ENCODE measurements at regions not wholly inside any gene's neighbourhood (a gene's known extent, or its start where the extent isn't known, plus 50 kb on each side); places are given as distances from the start of the nearest gene placed in this dataset.

DNA sequence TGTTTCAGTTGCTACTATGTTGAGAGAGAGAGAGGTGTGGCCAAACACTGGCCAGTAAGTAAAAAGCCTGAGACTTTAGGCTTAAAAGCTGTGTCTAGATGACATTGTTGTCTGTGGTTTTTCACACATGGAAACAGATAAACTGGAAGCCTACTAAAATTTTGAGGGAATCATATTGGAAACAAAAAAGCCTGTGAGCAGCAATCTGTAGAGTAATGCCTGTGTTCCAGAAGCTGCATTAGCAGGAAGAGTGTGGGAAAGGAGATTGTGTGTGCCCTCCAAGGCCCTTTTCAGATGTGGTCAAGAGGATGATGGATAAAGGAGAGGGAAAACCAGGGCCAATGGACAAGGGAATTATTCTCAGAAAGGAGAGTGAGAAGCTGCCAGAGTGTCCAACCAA lies 236.3 kb upstream of the SPRED2 start:
- DNase-seq (ENCODE audit: low spot score in 2 of 2) (no peak), ATAC-seq (no peak)
- peaks cover 3% of the 10 kb centered on the region for H3K9me3 Mint-ChIP-seq
- peaks cover 9% of the 10 kb centered on the region for H3K4me1 Mint-ChIP-seq
- no peak overlapping the region for H3K27ac Mint-ChIP-seq
- H3K36me3 Mint-ChIP-seq = no peaks in the 10 kb centered on the region
- H3K4me3 Mint-ChIP-seq = no peak overlapping the region

DNA sequence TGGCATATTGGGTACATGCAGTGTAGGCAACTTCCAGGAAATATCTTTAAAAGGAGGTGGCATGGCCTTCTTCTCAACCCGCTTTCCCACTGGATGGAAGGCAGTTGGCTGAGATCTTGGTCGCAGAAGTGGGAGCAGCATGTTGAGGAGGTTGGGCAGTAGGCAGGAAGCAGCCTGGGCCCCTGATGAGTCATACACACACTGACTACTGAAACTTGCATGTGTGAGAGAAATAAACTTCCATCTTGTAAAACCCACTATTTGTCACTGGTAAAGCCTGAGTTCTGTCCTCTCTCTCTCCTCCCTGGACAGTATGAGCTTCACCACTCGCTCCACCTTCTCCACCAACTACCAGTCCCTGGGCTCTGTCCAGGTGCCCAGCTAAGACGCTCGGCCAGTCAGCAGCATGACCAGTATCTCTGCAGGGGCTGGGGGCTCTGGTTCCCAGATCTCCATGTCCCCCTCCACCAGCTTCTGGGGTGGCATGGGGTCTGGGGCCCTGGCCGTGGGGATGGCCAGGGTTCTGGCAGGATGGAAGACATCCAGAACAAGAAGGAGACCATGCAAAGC lies 233.8 kb upstream of the SPRED2 start:
- no peaks in the 10 kb centered on the region for H3K36me3 Mint-ChIP-seq
- peak; percentile 52 for ATAC-seq
- peaks cover 3% of the 10 kb centered on the region for H3K9me3 Mint-ChIP-seq
- no peak overlapping the region for H3K4me3 Mint-ChIP-seq
- no peak overlapping the region for H3K27ac Mint-ChIP-seq
- DNase-seq (ENCODE audit: low spot score in 2 of 2) = no peak
- H3K4me1 Mint-ChIP-seq = peaks cover 9% of the 10 kb centered on the region

DNA sequence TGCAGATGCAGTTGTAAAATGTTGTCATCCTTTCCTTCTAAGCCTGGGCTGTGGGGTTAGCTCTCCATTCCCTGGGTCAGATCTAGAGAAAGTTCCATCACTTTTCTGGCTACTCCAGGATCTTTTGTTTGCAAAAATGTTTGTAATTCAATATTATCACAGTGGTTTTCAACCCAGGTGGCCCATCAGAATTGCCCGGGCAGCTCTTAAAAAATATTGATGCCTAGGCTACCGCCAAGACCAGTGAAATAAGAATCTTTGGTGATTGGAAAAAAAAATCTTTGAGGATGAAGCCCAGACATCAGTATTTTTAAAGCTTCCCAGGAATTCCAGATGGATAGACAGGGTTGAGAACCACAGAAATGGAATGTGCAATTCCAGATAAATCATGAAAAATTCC lies 232.5 kb upstream of the SPRED2 start:
- ATAC-seq (no peak), DNase-seq (ENCODE audit: low spot score in 2 of 2) (no peak)
- Mint-ChIP-seq H3K27ac (no peak overlapping the region), H3K4me1 (peaks cover 9% of the 10 kb centered on the region), H3K36me3 (no peaks in the 10 kb centered on the region), H3K4me3 (no peak overlapping the region), H3K9me3 (peaks cover 3% of the 10 kb centered on the region)

DNA sequence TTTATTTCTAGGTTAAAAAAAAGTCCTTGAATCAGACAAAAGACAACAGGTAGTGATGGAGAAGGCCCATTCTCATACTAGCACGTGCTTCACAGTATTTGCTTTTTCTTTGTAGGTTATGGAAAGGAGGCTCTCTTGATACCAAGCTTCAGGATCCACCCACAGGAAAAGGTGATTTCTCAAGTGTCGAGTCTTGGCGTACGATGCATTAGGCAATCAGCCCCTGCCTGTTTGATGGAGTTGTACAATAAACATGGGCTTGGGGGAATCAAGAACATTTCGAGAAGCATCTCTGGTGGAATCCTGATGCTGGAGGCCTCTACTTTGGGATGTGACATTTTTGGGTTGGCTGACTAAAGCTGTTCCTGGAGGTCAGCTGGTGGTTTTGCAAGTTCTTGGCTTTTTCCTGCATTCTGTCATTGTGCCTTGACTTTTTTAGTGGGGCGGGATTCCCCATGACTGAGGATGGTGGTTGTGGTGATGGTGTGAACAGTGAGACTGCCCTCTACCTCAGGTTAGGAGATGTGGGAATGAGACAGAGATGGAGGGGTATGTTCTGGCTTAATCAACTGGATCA lies 231.5 kb upstream of the SPRED2 start:
- H3K4me1 Mint-ChIP-seq = peaks cover 9% of the 10 kb centered on the region
- DNase-seq (ENCODE audit: low spot score in 2 of 2) = no peak
- ATAC-seq = no peak
- H3K4me3 Mint-ChIP-seq = no peak overlapping the region
- peaks cover 3% of the 10 kb centered on the region for H3K9me3 Mint-ChIP-seq
- H3K36me3 Mint-ChIP-seq = no peaks in the 10 kb centered on the region
- H3K27ac Mint-ChIP-seq = no peak overlapping the region

DNA sequence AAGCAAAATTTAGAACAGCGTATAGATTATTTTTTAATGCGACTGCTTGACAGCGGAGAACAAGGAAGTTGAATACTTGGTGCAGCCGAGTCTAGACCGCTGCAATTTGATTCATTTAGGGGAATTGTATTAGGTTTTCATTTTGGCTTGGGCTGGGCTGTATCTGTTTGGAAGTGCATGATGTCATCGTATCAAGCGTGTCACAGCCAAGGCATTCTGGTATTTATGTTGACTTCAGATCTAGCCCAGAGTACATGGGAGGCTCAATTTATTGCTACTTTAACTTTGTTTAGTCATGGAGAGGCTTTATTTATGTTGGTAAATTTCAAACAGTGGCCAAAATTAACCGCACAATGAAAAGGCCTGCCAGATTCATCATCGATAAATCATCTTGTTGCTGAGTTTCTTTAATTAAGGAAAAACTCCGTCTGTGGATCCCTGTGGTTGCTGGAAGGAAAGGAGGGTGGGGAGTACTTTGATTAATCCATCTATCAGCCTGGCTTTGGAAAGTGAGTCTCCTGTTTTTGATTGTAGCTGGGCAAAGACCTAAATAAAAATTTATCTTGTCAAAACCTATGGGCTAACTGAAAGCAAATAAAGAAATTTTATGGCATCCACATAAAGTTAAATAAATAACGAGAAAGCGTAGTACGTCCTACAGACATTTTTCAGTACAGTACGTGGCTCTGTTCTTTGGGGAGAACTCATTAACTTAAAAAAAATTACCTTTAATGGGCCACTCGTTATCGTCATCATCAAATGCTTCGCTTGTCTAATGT lies 230.4 kb upstream of the SPRED2 start:
- Mint-ChIP-seq H3K4me3 (no peak overlapping the region), H3K9me3 (no peaks in the 10 kb centered on the region), H3K4me1 (peaks cover 9% of the 10 kb centered on the region), H3K36me3 (no peaks in the 10 kb centered on the region), H3K27ac (no peak overlapping the region)
- DNase-seq (ENCODE audit: low spot score in 2 of 2) (no peak), ATAC-seq (no peak)

DNA sequence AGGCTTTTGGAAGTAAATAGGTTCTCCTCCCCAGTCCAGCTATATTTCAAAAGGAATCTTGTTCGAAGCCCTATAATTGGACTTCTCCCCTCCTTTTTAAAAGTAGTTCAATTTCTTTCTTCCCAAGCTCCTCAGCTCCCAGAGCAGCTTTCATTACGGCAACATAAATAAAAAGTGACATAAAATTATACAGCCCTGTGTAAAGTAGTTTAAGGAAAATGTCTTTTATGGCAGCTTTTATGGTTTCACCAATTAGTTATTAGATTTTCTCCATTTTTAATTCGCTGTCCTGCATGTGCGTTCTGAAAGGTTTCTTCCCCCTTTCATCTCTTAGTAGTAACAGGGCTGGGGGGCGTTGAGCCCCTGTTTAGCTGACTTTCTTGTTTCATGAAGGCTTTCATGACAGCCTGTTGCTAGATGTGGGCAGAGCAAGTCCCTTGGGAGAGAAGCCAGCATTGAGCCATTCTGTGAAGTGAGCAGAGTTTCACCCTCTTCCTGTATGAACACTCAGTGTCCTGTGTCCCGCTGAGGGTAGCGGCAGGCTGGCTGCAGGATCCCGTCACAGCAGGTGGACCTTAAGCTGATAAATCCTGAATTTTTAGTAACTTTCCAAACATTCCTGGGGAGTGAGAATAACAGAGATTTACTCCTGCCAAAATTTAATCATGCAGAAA lies 229.7 kb upstream of the SPRED2 start:
- no peak overlapping the region for H3K27ac Mint-ChIP-seq
- ATAC-seq (no peak), DNase-seq (ENCODE audit: low spot score in 2 of 2) (no peak)
- peaks cover 9% of the 10 kb centered on the region for H3K4me1 Mint-ChIP-seq
- no peak overlapping the region for H3K4me3 Mint-ChIP-seq
- no peaks in the 10 kb centered on the region for H3K9me3 Mint-ChIP-seq
- H3K36me3 Mint-ChIP-seq = no peaks in the 10 kb centered on the region

DNA sequence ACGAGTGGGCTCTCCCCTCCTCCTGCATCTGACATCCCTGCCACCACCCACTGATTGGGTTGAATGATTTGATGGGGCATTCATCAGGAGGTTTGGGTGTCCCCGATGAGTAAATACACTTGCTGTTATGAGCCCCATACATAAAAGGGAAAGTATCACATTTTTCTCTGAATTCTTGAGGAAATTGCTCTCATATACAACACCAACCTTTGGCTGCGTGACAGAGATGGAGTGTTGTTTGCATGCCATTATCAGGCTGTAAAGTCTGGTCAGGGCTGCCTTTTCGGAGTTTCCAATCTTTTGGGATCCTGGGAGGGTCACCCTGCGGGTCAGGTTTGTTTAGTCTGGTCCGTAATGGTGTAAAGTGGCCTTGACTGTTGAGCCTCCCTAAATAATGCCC lies 227.9 kb upstream of the SPRED2 start:
- no peaks in the 10 kb centered on the region for H3K9me3 Mint-ChIP-seq
- ATAC-seq (no peak), DNase-seq (ENCODE audit: low spot score in 2 of 2) (no peak)
- no peaks in the 10 kb centered on the region for H3K36me3 Mint-ChIP-seq
- no peak overlapping the region for H3K4me3 Mint-ChIP-seq
- no peak overlapping the region for H3K27ac Mint-ChIP-seq
- H3K4me1 Mint-ChIP-seq = no peaks in the 10 kb centered on the region

DNA sequence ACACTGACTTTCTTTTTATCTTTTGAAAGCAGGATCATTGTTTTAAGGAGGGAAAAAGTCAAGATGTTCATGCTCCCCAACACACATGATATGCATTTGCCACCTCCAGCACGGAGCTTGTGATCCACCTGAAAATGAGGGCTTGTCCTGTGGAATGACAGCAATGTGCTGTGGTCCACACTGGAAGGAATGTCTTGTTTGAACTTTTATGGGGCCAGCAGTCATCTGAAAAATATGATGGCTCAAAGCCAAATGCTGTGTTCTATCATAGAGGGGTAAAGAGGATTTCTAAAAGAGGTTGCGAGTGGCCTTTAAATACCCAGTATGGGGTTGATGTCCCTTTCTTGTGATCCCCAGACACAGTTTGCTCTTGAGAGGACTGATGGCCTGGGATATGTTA lies 226.5 kb upstream of the SPRED2 start:
- no peaks in the 10 kb centered on the region for H3K4me1 Mint-ChIP-seq
- no peak overlapping the region for H3K4me3 Mint-ChIP-seq
- no peaks in the 10 kb centered on the region for H3K9me3 Mint-ChIP-seq
- H3K27ac Mint-ChIP-seq = no peak overlapping the region
- ATAC-seq (no peak), DNase-seq (ENCODE audit: low spot score in 2 of 2) (no peak)
- H3K36me3 Mint-ChIP-seq = no peaks in the 10 kb centered on the region

DNA sequence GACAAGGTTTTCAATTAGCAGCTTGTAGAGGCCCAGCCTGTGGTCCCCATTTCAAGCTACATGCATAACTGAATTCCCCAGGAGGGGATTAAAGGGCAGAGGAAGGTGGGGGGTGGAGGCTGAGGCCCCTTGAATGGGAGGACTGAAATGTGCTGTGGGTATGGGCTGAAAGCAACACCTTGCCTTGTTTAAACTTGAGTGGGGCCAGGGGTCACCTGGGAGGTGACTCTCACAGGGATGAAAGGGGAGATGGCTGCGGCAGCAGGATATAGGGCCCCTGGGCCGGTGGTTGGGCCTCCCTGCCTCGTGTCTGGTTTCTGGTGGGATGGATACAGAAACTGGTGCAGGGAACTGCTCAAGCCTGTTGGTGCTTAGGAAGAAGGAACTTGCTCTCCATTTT lies 225.9 kb upstream of the SPRED2 start:
- no peak overlapping the region for H3K27ac Mint-ChIP-seq
- no peak for DNase-seq (ENCODE audit: low spot score in 2 of 2)
- H3K36me3 Mint-ChIP-seq = no peaks in the 10 kb centered on the region
- H3K4me1 Mint-ChIP-seq = no peaks in the 10 kb centered on the region
- H3K4me3 Mint-ChIP-seq = no peak overlapping the region
- ATAC-seq = no peak
- no peaks in the 10 kb centered on the region for H3K9me3 Mint-ChIP-seq

DNA sequence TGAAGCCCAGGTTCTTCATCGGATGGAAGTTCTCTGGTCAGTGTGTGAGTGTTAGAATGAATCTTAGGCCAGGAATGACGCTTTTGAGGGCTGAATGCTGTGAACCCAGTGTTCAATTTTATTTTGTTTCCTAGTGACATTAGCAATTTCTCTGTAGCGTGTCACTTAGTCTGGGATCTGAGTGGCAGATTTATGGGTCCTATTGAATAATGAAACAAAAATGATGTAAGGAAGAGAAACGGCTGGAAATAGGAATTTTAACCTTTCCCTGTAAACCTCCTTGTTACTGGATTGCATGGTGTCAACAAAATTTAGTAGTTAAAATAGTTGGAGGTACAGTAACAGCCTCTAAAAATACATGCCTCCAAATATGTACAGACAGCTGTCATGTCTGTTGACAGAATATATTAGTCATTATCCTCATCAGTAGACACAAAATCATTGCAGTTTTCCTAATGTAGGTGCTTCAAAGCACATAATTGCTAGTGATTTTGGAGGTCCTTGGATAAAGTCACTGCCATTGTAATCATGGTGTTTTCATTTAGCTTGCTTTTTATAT lies 223.8 kb upstream of the SPRED2 start:
- Mint-ChIP-seq H3K9me3 (no peaks in the 10 kb centered on the region), H3K4me1 (no peaks in the 10 kb centered on the region), H3K4me3 (no peak overlapping the region), H3K27ac (no peak overlapping the region), H3K36me3 (no peaks in the 10 kb centered on the region)
- ATAC-seq (no peak), DNase-seq (ENCODE audit: low spot score in 2 of 2) (no peak)

DNA sequence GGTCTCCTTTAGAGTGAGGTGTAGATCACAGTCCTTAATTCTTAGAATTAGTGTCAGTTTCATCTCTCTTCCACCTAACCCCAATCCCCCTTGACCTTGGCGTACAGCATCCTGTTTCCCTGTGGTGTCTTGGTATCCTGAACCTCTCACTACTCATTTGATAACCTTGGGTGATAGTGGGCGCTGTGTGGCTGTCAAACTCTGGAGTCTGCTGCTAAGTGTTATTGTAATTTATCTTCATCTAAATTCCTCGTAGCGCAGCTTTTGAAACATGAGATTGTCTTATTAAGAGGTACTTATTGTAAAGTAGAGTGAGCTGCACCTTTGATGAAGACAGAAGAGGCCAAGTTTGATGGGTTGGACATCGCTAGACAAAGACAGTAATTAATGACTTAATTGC lies 222.6 kb upstream of the SPRED2 start:
- DNase-seq (ENCODE audit: low spot score in 2 of 2) = no peak
- no peaks in the 10 kb centered on the region for H3K36me3 Mint-ChIP-seq
- no peak for ATAC-seq
- no peak overlapping the region for H3K27ac Mint-ChIP-seq
- H3K9me3 Mint-ChIP-seq = no peaks in the 10 kb centered on the region
- no peaks in the 10 kb centered on the region for H3K4me1 Mint-ChIP-seq
- no peak overlapping the region for H3K4me3 Mint-ChIP-seq

DNA sequence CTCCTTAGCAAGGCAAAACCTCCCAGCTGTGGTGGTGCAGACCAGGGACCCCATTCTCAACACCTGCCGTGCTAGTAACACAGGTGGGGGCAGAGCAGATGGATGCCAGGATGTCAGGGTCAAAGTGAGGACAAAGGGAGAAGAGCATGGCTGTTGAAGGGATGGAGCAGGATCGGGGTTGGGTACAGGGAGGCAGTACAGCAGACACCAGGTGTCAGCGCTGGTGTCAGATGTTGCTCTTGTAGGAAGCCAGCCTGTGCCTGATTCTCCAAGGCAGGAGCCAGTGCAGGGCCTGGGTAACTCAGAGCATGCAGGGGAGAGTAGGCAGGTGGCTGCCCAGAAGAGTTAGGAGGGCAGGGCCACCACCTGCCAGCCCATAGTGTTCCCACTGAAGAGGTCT lies 222.1 kb upstream of the SPRED2 start:
- no peaks in the 10 kb centered on the region for H3K36me3 Mint-ChIP-seq
- H3K4me1 Mint-ChIP-seq = no peaks in the 10 kb centered on the region
- no peak overlapping the region for H3K27ac Mint-ChIP-seq
- H3K4me3 Mint-ChIP-seq = no peak overlapping the region
- DNase-seq (ENCODE audit: low spot score in 2 of 2) = no peak
- no peak for ATAC-seq
- H3K9me3 Mint-ChIP-seq = no peaks in the 10 kb centered on the region

DNA sequence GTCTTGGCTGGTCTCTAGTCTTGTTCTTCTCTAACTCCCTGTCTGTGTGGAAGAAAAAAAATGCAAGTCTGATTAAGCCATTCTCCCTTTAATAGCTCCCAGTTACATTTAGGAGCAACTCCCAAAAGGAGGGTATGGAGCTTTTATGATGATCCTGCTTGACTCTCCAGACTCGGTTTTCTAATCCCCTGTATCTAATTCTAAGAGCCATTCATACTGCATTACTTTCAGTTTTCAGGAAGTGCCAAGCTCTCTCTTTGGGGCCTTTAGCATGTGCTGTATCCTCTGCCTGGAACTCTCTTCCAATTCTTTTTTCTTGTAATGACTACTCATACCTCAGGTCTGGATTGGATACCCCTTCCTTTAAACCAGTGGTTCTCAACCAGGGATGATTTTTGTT lies 219.7 kb upstream of the SPRED2 start:
- no peak overlapping the region for H3K27ac Mint-ChIP-seq
- no peaks in the 10 kb centered on the region for H3K9me3 Mint-ChIP-seq
- DNase-seq (ENCODE audit: low spot score in 2 of 2) (no peak), ATAC-seq (no peak)
- no peaks in the 10 kb centered on the region for H3K4me1 Mint-ChIP-seq
- H3K4me3 Mint-ChIP-seq = no peak overlapping the region
- H3K36me3 Mint-ChIP-seq = no peaks in the 10 kb centered on the region

DNA sequence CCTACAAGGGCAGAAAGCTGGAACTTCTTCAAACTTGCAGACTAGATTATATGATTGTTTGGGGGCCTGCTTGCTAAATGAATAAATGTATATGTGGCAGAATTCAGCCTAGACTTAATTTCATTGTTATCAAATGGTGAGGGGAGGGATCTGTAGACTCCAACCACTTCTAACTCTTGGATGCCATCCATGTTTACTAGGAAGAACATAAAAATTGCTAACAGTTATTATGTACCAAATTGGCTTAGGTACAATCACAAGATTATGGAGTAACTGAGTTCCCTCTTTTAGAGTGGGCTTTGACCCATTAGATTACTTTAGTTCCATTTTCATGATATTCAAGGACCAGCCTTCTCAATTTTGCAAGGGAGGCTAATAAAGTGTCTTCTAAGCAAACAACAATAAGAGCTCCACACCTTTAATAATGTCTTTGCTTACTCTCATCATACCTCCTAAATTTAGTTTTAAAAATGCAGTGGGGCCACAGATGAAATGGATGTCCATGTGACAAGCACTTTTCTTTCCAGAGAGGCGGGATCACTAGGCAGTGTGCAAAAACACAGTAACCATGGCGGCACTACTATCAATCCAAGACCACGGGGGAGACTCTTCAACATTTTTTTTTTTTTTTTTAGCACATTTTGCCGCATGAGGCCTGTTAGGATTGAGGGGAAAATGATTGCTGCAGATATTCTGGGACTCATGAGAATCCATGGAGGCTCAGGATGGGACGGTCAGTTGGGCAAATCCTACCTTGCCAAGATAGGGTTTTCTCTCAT lies 217.6 kb upstream of the SPRED2 start:
- no peaks in the 10 kb centered on the region for H3K4me1 Mint-ChIP-seq
- no peaks in the 10 kb centered on the region for H3K9me3 Mint-ChIP-seq
- DNase-seq (ENCODE audit: low spot score in 2 of 2) = no peak
- no peak overlapping the region for H3K4me3 Mint-ChIP-seq
- H3K36me3 Mint-ChIP-seq = no peaks in the 10 kb centered on the region
- no peak for ATAC-seq
- no peak overlapping the region for H3K27ac Mint-ChIP-seq

DNA sequence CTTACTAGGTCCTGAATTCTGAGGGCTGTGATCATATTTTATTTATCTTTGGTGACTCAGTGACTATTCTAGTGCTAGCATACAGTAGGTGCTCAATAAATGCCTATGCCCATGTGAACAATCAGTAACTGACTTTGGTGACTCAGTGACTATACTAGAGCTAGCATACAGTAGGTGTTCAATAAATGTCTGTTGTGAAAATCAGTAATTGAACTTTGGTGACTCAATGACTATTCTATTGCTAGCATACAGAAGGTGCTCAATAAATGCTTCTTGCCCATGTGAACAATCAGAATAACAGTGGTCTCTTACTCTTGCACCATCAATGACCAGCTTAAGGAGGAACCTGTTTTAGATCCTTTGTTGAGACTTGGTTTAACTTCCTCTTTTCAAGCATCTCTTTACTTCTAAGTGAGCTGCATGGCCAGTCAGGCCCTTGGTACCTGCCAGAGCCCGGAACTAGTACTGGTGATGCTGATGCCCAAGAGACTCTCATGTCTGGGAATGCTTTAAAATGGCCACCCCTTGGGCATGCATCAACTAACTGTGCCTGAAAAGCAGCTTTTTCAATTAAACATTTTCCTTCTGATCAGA lies 214.9 kb upstream of the SPRED2 start:
- H3K9me3 Mint-ChIP-seq = no peaks in the 10 kb centered on the region
- no peak for DNase-seq (ENCODE audit: low spot score in 2 of 2)
- no peak overlapping the region for H3K4me3 Mint-ChIP-seq
- no peak overlapping the region for H3K27ac Mint-ChIP-seq
- H3K36me3 Mint-ChIP-seq = no peaks in the 10 kb centered on the region
- no peaks in the 10 kb centered on the region for H3K4me1 Mint-ChIP-seq
- ATAC-seq = no peak

Data from stimulated activated effector memory CD8-positive, alpha-beta T cell treated with anti-CD3 and anti-CD28 coated beads, Interleukin-12 subunit alpha, Interleukin-12 subunit beta, amount 100 ng/mL, for 72 hours (primary cell).